OCI-LY1 (cell line): ENCODE measurements at regions not wholly inside any gene's neighbourhood (a gene's known extent, or its start where the extent isn't known, plus 50 kb on each side); places are given as distances from the start of the nearest gene placed in this dataset.

Experiments used
- EZH2 ChIP-seq: fragments of 200-600 bp; sonication (generic), shearing (Covaris generic); IDR thresholded peaks from 2 replicates; pipeline ENCODE4 v1.8.0; 2017; ENCODE audit warnings: borderline replicate concordance, mixed run types, mild to moderate bottlenecking, antibody characterized with exemption, low read length, moderate library complexity, mixed read lengths
- TF ChIP-seq, protein P1 (sequence below): fragments of 200-600 bp; sonication (generic), shearing (Covaris generic); IDR thresholded peaks from 2 replicates; pipeline ENCODE4 v1.5.1; 2017; ENCODE audit warnings: mild to moderate bottlenecking, antibody characterized with exemption, low read length, moderate library complexity, mixed read lengths

DNA sequence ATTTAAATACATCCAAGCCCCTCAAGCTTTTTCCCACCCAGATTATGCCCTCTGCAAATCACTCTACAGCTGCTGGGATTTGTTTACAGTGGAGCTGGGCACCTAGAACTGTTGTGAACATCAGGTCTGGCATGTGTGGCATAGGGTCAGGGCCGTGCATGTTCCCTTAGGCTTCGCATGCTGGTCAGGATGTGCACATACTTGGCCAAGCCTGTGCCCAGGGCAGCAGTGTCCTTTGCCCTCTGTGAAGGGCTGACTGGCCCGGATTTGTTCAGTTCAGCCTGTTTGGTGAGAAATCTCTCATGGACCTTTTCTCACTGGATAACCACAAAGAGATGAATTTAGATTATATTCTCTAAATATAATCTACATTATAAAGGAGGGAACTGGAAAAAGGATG lies 471.9 kb downstream of the TRIML1 start:
- TF ChIP-seq, protein P1, sequence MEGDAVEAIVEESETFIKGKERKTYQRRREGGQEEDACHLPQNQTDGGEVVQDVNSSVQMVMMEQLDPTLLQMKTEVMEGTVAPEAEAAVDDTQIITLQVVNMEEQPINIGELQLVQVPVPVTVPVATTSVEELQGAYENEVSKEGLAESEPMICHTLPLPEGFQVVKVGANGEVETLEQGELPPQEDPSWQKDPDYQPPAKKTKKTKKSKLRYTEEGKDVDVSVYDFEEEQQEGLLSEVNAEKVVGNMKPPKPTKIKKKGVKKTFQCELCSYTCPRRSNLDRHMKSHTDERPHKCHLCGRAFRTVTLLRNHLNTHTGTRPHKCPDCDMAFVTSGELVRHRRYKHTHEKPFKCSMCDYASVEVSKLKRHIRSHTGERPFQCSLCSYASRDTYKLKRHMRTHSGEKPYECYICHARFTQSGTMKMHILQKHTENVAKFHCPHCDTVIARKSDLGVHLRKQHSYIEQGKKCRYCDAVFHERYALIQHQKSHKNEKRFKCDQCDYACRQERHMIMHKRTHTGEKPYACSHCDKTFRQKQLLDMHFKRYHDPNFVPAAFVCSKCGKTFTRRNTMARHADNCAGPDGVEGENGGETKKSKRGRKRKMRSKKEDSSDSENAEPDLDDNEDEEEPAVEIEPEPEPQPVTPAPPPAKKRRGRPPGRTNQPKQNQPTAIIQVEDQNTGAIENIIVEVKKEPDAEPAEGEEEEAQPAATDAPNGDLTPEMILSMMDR: no peak
- no peak for TF ChIP-seq EZH2
